ENCODE measurements at regions not wholly inside any gene's neighbourhood (a gene's known extent, or its start where the extent isn't known, plus 50 kb on each side); places are given as distances from the start of the nearest gene placed in this dataset.

DNA sequence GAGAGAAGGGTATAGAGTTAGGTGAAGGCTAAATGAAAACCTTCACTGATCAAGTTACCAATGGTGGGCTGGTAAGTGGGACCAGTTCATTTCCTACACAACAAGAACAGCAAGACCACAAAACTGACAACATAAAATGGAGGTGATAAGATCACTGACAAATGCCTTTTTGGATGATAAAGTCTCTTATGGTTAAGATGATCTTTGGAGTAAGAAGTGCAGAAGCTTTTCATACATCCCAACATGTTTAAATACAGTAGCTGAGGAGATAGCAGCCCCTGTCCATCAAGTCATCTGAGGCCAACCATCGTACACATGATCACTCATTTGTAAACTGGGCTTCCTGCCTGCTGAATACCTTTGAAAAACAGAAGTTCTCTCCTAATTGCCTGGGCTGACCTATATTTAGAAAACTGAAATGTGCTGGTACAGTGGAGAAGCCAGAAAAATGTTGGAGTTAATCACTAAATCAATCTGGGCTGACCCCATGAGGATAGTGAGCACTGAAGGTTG lies 259.0 kb upstream of the ZFHX3 start:
- TF ChIP-seq, protein P1, sequence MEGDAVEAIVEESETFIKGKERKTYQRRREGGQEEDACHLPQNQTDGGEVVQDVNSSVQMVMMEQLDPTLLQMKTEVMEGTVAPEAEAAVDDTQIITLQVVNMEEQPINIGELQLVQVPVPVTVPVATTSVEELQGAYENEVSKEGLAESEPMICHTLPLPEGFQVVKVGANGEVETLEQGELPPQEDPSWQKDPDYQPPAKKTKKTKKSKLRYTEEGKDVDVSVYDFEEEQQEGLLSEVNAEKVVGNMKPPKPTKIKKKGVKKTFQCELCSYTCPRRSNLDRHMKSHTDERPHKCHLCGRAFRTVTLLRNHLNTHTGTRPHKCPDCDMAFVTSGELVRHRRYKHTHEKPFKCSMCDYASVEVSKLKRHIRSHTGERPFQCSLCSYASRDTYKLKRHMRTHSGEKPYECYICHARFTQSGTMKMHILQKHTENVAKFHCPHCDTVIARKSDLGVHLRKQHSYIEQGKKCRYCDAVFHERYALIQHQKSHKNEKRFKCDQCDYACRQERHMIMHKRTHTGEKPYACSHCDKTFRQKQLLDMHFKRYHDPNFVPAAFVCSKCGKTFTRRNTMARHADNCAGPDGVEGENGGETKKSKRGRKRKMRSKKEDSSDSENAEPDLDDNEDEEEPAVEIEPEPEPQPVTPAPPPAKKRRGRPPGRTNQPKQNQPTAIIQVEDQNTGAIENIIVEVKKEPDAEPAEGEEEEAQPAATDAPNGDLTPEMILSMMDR (IDR thresholded peaks at IDR 0.05), result no peak
- no peak for TF ChIP-seq POLR2A (IDR thresholded peaks at IDR 0.05)

Measured in right lobe of liver (tissue), 4 donors.